ENCODE measurements at regions not wholly inside any gene's neighbourhood (a gene's known extent, or its start where the extent isn't known, plus 50 kb on each side); places are given as distances from the start of the nearest gene placed in this dataset.
A peak's percentile ranks its signal among the peaks of the same experiment; 100 is the strongest.
"Not testable (repeated sequence)": the region's sequence is repeated elsewhere in the genome, so short reads cannot be mapped to it uniquely, and the experiment has no call there.

DNA sequence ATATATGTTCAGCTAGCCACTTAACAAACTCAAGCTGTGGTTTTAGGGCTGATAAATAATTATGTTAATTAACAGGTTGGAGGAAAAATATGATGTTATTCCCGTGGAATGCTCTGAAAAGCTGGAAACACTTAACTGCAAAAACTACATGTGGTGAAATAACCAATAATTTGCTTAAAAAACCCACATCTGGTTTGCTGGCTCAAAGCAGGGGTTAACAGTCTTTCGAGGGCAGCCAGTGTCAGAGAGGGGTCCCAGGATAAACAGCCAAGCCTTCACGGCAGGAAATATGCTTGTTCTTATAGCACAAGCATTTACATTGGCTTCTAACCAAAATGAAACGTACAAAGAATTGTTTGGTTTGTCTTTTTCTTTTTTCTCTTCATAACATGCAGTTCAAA, 254.0 kb upstream of the GAS1 start:
- DNase-seq, result peak; percentile 84

DNA sequence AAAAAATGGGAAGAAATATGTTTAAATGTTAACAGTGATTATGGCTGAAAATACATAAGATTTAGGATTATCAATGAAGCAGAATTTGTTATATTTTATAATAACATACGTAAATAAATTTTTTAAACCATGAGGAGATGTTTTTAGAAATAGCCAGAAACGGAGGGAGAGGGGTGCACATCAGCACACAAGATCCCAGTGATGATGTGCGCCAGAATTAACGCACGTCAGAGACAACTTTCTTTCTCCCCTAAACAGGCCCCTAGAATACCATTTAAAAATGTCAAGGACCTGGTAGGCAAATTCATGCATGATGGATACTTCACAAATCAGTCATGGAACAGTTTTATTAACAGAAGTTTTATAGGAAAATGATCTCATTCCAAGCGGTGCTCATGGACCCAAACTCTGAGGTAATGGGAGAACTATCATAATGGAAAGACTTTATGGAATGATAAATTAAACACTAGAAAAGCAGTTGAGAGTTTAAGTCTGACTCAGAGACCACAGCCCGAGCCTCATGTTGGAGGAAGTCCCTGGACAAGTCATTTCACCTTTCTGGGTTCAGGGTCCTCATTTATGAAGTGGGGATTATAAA, 258.9 kb upstream of the GAS1 start:
- DNase-seq, result no peak

DNA sequence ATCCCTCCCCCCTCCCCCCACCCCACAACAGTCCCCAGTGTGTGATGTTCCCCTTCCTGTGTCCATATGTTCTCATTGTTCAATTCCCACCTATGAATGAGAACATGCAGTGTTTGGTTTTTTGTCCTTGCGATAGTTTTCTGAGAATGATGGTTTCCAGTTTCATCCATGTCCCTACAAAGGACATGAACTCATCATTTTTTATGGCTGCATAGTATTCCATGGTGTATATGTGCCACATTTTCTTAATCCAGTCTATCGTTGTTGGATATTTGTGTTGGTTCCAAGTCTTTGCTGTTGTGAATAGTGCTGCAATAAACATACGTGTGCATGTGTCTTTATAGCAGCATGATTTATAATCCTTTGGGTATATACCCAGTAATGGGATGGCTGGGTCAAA, 263.4 kb upstream of the GAS1 start:
- not testable (repeated sequence) for DNase-seq

DNA sequence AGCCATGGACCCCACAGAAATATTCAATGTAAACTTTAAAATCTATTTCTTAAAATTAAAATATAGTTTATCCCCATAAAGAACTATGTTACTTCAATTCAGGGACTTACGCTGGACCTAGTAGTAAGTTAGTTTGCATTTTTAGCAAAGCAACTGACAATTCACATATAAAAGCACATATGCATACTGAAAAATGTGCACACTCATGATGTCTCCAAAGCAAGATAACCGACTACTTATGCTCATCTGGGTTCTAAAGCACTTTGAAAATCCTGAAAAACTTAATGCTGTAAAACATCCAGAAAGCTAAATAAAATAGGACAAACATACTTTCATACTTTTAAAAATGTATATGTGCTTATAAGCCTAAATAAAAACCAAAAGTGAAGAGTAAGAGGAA, 264.4 kb upstream of the GAS1 start:
- no peak for DNase-seq

DNA sequence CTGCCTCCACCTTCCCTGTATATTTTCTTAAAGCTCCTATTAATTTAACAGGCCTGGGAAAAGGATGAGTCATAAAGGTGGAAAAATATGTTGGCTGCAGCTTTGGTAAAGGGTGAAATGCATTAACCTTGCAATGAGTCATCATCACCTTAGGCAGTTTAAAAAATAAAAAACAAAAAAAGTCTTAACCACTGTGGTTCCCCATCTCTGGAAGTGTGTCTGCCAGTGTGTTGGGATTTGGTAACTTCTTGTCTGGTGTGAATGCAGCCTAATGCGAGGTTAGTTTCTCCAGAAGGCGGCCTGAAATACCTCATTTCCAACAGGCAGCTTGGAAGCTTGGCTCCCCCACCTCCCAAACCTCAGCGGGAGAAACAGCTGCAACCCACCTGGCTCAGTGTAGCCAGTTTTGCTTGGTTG, 265.3 kb upstream of the GAS1 start:
- peak; percentile 82 for DNase-seq

DNA sequence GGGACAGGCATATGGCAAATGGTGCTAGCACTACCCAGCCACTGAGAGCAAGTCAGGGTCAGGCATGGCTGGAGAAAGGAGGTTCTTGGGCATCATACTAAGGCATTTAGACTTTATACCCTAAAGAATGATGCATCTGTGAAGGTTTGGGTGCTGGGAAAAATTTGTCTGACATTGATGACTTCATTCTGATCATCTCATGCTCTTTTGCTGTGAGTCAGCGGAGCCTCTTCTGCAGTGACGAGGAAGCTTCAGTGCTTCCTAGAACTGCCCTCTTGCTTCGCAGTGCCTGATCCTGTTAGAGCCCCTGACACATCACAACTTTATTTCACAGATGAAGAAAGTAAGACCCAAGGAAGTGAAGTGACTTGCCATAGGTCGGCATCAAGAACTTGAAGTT, 266.6 kb upstream of the GAS1 start:
- no peak for DNase-seq

DNA sequence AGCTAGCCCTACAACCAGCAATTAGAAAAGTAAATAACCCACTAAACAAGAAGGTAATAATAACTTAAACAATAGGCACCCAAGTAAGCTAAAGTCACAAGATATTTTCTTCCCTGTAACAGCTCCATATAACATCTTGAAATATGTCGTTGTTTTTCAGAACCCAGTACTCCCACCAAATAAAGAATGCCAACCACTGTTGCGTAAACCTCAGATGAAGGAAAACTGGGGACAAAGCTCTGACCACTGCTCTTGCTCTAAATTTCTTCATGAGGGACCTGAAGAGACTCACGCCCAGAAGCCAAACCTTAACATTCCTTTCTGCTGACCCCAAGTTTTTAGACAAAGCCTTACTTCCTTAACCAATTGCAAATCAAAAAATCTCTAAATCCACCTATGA, 267.7 kb upstream of the GAS1 start:
- no peak for DNase-seq

DNA sequence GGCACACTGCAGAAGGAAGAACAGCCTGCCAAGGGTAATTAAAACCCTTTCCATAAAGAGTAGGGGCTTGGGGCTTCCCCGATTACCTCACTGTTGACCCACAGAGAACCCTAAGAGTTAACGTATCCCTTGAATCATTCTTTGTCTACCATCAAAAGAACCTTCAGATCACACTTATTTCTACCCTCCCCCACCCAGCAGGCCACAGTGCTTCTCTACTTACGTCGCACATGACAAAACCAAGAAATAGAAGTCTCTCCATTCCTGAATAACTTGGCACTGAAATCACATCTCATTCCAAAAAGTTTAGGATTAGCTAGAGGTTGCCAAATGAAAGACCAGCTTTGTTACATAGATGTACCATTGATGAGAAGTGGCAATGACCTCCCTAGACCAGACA, 268.7 kb upstream of the GAS1 start:
- no peak for DNase-seq

DNA sequence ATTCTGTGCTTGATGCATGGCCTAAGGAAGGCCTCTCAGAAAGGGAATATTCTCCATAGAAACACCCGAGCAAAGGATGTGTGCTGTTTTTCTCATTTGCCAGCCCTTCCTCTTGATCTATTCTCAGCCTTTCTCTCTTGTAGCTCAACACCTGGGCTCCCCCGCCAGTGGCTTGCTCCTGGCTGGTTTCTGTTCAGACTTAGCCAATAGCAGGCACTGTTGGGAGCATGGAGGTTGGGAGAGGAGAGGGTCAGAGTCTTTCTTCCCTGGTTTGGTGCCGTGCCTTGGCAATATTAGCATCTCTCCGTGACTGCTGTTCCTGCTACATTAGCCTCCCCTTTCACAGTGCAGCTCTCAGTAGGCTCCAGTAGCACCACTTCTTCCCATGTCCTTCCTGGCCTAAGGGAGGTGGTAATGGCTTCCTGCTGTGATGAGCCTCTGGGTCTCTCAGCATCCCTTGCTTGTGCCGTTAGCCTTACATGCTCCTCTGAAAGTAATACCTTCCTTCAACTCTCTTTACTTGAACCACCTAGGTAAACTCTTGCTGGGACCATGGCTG, 269.7 kb upstream of the GAS1 start:
- no peak for DNase-seq

DNA sequence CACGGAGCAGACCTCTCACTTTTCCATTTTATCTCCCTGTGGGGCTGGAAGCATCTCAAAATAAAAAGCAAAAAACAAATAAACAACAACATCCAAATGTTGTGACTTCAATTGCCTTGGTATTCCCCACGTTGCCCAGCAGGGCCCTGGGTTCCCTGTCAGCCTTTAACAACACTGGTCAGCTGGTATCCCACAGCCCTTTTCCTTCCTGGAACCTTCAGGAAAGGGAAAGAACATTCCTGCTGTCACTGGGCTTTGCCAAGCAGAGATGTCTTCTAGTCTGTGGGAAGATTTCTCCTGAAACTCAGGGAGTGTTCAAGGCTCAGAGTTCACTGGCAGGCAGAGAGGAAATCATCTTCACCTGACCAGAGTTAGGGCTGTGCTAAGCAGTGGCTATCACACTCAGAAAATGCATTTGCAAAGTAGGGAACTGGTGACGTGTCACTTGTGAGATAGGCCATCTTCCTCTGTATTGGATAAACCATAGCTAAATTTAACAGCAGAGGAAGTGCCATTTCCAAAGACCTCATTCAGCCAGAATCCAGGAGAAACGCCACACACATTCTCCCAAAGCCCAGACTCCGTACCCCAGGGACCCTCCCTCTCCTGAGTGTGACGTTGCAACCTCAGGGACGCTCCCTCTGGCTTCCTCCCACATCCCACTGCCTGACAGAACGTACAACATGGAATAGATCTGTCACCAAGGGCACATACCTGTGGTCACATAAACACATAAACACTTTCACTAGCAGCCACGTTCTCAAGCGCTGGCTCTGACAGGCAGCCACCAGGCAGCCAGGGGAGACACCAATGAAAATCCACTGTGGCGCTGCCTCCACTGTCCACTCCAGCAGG, 274.0 kb upstream of the DAPK1 start:
- no peak for DNase-seq

DNA sequence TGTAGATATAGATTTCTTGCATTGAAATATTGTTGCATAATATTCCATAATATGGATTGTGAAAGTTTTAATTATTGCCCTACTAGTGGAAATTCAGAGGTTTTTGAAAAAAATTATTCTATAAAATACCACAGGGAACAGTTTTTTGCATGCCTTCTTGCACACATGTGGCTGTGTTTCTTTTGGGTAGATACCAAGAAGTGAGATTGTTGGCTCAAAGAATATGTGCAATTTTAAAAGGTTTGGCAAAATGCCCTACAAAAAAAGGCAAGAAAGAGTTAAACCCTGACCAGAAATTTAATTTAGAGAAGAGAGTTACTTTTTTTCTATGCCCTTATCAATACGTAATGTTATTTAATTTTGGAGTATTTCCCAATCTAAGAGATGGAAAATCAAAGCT, 270.8 kb upstream of the DAPK1 start:
- DNase-seq, result no peak

DNA sequence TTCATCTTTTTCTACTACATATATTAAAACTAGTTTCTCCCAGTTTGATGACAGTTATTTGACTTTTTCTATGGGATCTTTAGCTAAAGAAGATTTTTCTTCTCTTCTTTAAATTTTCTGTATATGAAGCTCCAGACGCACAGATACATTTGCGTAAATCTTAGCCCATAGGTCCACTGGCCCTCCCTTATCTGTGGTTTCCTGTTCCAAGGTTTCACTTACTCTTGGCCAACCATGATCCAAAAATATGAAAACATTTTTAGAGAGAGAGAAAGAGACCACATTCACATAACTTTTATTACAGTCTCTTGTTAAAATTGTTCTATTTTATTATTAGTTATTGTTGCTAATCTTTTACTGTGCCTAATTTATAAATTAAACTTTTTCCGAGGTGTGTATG, 270.2 kb upstream of the DAPK1 start:
- DNase-seq, result no peak

DNA sequence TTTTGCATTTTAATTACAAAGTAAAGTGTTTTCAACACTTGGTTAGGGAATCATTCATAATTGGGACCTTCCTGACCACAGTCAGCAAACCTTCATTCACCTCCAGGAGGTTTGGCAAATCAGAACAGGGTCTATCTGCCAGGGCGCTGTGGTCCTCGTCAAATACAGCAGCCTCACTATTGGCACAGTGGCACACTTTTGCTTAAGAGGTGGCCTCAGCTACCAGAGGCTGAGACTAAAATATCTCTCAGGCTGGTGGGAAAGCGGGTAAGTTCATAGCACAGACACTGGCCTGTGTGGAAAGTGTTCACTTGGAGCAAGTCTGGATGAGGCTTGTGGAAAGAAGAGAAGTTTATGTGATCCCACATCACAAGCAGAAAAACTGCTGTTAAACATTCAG, 268.6 kb upstream of the DAPK1 start:
- no peak for DNase-seq

DNA sequence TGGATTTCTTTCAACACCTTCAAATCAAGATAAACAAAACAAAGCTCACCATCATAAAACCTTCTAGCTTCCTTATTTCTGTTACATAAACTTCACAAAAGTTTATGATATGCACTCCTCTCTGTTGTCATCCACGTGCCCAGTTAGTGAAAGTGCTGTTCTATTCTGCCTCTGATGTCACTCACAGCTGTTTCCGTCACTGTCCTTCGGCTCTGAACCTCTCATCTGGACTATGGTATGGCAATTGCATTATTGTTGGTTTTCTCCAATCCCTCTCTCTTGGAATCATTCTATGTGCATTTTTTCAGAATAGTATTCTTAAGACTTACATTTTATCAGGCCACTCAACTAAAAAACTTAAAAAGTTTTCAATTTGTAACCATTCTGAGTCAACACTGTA, 264.2 kb upstream of the DAPK1 start:
- peak; percentile 54 for DNase-seq

DNA sequence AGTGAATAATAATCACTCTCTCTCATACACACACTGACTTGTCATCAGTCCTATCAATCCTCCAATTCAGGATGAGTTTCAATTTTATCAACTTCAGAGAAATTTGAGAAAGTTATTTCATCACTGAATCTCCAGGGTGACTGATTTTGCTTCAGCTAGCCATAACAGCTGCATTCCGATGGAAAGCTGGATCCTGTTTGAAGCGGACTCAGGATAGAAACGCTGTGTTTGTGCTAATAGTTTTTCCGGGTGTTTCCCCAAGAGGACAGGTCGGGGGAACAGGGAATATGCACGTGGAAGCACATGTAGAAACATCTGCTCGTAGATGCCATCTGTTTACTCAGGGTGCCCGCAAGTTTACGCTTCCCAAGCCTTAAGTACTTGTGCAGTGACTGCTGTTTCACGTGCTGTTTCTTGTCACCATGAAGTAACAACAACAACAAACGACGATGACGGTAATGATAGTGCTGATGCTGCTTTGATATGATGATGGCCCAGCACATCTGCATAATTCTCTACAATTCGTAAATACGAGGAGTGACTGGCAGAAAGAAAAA, 263.7 kb upstream of the DAPK1 start:
- DNase-seq, result peak; percentile 86

DNA sequence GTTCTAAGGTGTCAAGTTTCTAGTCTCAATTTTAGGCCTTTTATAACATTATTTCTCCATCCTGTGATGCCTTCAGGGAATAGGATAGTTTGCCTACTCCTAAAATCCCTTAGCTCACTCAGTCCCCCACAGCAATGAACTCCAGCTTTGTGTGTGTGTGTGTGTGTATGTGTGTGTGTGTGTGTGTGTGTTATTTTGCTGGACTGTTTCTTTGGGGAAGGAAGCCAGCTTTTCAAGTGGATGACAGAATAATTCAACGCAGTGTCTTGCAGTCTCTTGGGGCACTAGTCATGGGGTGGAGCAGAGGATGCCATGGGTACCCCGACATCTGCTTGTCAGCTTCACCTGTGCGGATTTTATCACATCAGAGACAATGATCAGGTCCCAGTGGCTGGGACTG, 262.8 kb upstream of the DAPK1 start:
- no peak for DNase-seq

DNA sequence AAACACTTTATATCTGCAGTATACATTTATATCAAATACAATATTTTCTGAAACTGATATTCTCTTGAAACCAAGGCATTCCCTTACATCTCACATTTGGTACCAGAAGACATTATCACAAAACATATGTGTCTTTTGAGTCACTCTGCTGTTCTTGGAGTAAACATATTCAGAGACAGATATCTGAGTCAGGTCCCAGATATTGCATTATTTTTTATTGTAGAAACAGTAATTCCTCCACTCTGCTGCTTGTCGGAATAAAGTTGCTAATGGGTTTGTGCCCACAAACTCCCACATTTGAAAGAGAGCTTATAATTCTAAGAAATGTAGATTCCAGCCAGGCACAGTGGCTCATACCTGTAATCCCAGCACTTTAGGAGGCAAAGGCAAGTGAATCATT, 261.1 kb upstream of the DAPK1 start:
- DNase-seq, result no peak

DNA sequence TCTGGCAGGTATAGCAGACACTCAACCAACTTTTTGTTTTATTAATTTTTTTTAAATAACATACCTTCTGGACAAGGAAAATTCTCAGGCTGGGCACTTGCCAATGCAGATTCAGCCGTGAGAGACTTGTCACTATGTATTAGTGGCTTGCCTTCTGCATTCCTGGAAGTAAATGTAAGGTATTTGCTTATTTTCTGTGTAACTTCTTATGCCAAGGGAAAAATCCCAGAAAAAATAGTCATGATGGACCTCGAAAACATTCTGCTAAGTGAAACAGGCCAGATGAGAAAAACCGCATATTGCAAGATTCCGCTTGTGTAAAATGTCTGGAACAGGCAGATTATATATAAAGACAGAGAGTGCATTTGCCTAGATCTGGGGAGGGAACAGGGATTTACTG, 260.3 kb upstream of the DAPK1 start:
- peak; percentile 67 for DNase-seq

DNA sequence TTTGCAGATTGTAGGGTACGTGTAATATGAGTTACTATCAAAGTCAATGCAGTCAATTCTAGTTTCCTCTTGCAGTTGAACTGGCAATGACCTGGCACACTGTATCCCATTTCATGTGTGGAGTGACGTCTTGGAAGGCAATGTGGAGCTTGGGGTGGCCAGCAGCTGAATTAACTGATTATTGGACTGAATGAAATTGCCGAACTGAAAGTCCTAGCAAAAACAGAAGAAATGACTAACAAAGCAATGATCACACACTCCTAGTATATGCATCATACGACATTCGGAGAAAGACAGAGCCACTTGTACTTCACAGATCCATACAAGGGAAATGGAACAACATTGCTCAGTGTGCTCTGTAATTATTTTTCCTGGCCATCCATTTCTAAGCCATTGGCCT, 259.1 kb upstream of the DAPK1 start:
- peak; percentile 83 for DNase-seq

DNA sequence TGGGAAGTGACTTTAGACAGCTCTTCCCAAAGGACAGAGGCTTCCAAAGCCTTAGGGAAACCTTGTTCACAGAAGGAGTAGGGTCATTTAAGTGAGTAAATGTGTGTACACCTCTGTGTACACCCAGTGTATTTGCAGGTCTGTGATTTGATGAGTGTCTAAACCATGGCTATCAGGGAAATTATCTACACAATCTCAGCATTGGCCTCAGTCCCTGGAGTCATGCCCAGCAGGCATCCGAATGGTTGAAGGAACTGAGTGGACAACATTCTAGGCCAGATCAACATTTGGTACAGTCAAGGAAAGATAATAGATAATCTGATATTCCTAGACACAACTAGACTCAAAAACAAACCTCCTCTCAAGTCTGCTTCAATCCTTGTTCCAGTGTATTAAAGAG, 258.4 kb upstream of the DAPK1 start:
- no peak for DNase-seq

DNA sequence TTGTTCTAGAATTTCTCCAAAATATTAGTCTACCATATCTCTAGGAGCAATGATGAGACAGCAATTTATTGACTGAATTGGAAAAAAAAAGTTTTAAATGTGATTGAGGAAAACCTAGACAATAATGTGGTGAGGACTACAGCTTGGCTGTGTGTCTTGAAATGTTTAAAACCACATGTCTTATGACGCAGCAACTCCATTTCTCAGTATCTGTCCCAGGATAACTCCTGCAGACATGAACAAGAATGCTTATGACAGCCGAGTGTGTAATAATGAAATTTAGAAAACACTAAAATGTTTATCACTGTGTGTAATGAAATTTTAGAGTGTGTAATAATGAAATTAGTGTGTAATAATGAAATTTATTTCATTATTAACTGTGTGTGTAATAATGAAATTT, 254.1 kb upstream of the DAPK1 start:
- DNase-seq, result no peak

DNA sequence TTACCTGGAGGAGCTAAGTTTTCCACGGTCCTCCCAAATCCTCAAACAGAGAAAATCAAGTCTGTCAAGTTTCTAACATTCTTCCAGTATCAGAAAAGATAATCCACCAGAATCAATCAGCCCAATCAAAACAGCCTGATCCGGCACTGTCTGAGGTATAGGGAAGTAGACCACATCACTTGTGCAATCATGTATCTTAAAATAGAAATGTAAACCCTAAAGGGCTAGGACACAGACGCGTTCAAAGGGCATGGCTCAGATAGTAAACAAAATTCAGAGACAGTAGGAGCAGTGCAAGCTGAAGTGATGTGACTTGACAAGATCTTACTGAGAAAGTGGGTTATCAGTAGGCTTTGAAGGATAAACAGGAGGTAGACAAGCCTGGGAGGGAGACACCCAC, 252.4 kb upstream of the DAPK1 start:
- DNase-seq, result no peak

DNA sequence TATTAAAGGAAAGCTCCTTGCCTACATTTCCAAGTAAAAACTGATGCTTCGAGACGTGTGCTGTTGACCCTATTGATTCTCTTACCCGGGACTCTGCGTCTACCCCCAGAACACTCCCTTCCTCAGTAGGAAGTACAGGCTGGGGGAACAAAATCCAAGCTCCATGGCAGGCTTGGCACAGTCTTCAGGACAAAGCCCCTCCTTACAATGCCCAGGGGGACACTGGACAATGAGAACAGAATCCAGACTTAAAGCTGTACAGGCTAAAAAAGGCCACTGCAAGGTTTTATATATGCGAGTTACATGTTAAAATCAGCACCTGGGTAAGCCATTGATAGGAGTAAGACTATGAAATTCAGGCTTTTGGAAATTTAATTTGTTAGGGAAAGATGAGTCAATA, 250.6 kb upstream of the DAPK1 start:
- peak; percentile 40 for DNase-seq

DNA sequence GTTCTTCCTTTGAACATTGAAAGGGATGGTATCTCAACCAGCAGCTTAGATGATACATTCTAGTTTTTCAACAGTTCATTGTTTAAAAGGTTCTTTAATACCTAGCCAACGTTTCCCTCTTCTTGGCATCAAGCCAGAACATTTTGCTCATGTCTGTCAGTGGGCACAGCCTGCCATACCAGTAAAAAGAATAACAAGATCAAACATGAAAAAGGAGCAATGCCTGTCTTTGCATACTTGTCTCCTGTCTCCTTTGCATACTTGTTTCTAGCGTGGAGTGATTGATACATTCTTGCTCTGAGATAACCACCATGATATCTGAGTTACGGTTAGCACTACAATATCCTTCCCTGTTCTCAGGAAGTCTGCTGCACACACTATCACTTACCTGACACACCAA, 248.6 kb upstream of the DAPK1 start:
- DNase-seq, result peak; percentile 49
